Motor neuron (in vitro differentiated cells): ENCODE measurements at regions not wholly inside any gene's neighbourhood (a gene's known extent, or its start where the extent isn't known, plus 50 kb on each side); places are given as distances from the start of the nearest gene placed in this dataset.

Experiments
- ATAC-seq, 8 experiments: fragments of 200-7000 bp; cut with Tn5 transposase; replicated peaks in 6 of 8; 2 replicates each; pipeline ENCODE4 v1.8.0; 2021; ENCODE audit warnings: mild to moderate bottlenecking in 8 of 8, moderate library complexity in 8 of 8
- H3K27ac ChIP-seq, 2 donors: fragments of 250-450 bp; sonication (Bioruptor Pico); 2 replicates each; pipeline ENCODE4 v1.9.0; 2021; ENCODE audit warnings: antibody characterized with exemption in 2 of 2, mild to moderate bottlenecking in 2 of 2, moderate library complexity in 1 of 2
- H3K4me1 ChIP-seq, 2 donors: fragments of 250-450 bp; sonication (Bioruptor Pico); replicated peaks in 1 of 2; 2 replicates each; pipeline ENCODE4 v1.6.1; 2021; ENCODE audit warnings: antibody characterized with exemption in 2 of 2, mild to moderate bottlenecking in 2 of 2, moderate library complexity in 1 of 2
- H3K4me3 ChIP-seq, 5 donors: fragments of 250-450 bp; sonication (Bioruptor Pico); 2 replicates each; pipeline ENCODE4 v1.9.0; 2021; ENCODE audit warnings: antibody characterized with exemption in 5 of 5, mild to moderate bottlenecking in 5 of 5, moderate library complexity in 4 of 5
- WGBS, 10 experiments: fragments of 450-650 bp; shearing (Covaris generic); methylation state at CpG; one replicate each; pipeline ENCODE4 v1.0.0; 2022; 5-methylcytosine and 5-hydroxymethylcytosine counted together
- in situ Hi-C, 9 experiments: fragments of 400-800 bp; cut with MboI; loops; one replicate each; pipeline ENCODE4 v1.15.0; 2021; ENCODE audit warnings: low sequenced_read_pairs in 9 of 9, low pct_unique_long_range_greater_than_20kb in 2 of 9; ENCODE audit not compliant: unreplicated experiment in 9 of 9

- no peak overlapping the region for H3K4me3 ChIP-seq
- 67 to 100% (median 88%) methylated on average over 1 to 2 of the region's 2 CpGs; no CpG with 5 or more reads in 2 of the 10 experiments for WGBS, 10 experiments
- no peak for ATAC-seq
- in situ Hi-C loops, result loop anchor here in 5 of 9 experiments (25.0 kb wide), 5 partner anchors 183 to 808 kb away; partner anchors contain the start of gene PRICKLE1 (in 3 of the 5)
- H3K4me1 ChIP-seq, result peaks cover 0 to 3% of the 10 kb centered on the region in 2 donors
- no peak overlapping the region for H3K27ac ChIP-seq
These were observed 257.1 kb downstream of the ADAMTS20 start for GRCh38 chr12:43294916-43295315.

GRCh38 chr12:43294147-43294546 lies 257.9 kb downstream of the ADAMTS20 start:
- no peak for ATAC-seq
- in situ Hi-C loops, result loop anchor here in 5 of 9 experiments (25.0 kb wide), 5 partner anchors 182 to 807 kb away; partner anchors contain the start of gene PRICKLE1 (in 3 of the 5)
- Histone ChIP-seq H3K4me1 (peaks cover 0 to 3% of the 10 kb centered on the region in 2 donors), H3K27ac (no peak overlapping the region), H3K4me3 (no peak overlapping the region)
- 26 to 94% (median 83%) methylated on average over 2 to 4 of the region's 4 CpGs for WGBS, 10 experiments

GRCh38 chr12:43293396-43293795 lies 258.6 kb downstream of the ADAMTS20 start:
- Histone ChIP-seq H3K4me1 (peaks cover 0 to 3% of the 10 kb centered on the region in 2 donors), H3K4me3 (no peak overlapping the region), H3K27ac (no peak overlapping the region)
- WGBS, 10 experiments, result 43 to 100% (median 81%) methylated on average over 1 to 3 of the region's 3 CpGs; no CpG with 5 or more reads in 1 of the 10 experiments
- ATAC-seq, result no peak
- in situ Hi-C loops, result loop anchor here in 5 of 9 experiments (25.0 kb wide), 5 partner anchors 181 to 806 kb away; partner anchors contain the start of gene PRICKLE1 (in 3 of the 5)

- in situ Hi-C loops, result loop anchor here in 5 of 9 experiments (25.0 kb wide), 5 partner anchors 180 to 805 kb away; partner anchors contain the start of gene PRICKLE1 (in 3 of the 5)
- Histone ChIP-seq H3K4me1 (peaks cover 0 to 3% of the 10 kb centered on the region in 2 donors), H3K4me3 (no peak overlapping the region), H3K27ac (no peak overlapping the region)
- ATAC-seq, result no peak
- 27 to 100% (median 77%) methylated on average over 1 to 2 of the region's 2 CpGs; no CpG with 5 or more reads in 1 of the 10 experiments for WGBS, 10 experiments
These were observed 259.3 kb downstream of the ADAMTS20 start for GRCh38 chr12:43292699-43293098.

- peak in 1 of 8 experiments; percentile 31 for ATAC-seq
- Histone ChIP-seq H3K4me1 (peaks cover 0 to 3% of the 10 kb centered on the region in 2 donors), H3K4me3 (no peak overlapping the region), H3K27ac (no peak overlapping the region)
- 53 to 100% (median 93%) methylated on average over 2 to 3 of the region's 3 CpGs; no CpG with 5 or more reads in 2 of the 10 experiments for WGBS, 10 experiments
- in situ Hi-C loops, result loop anchor here in 5 of 9 experiments (25.0 kb wide), 5 partner anchors 179 to 804 kb away; partner anchors contain the start of gene PRICKLE1 (in 3 of the 5)
These were observed 260.5 kb downstream of the ADAMTS20 start for GRCh38 chr12:43291516-43291915.

GRCh38 chr12:43290836-43291235 lies 261.2 kb downstream of the ADAMTS20 start:
- Histone ChIP-seq H3K4me1 (peaks cover 0 to 3% of the 10 kb centered on the region in 2 donors), H3K27ac (no peak overlapping the region), H3K4me3 (no peak overlapping the region)
- whole genome bisulfite sequencing, 10 experiments, result 85 to 100% (median 96%) methylated on average over 1 to 2 of the region's 2 CpGs; no CpG with 5 or more reads in 4 of the 10 experiments
- ATAC-seq, result no peak
- in situ Hi-C loops, result loop anchor here in 5 of 9 experiments (25.0 kb wide), 5 partner anchors 179 to 804 kb away; partner anchors contain the start of gene PRICKLE1 (in 3 of the 5)

GRCh38 chr12:43289426-43289801 lies 262.6 kb downstream of the ADAMTS20 start:
- Histone ChIP-seq H3K4me3 (no peak overlapping the region), H3K27ac (no peak overlapping the region), H3K4me1 (no peaks in the 10 kb centered on the region)
- ATAC-seq, result no peak
- in situ Hi-C loops, result loop anchor here in 5 of 9 experiments (25.0 kb wide), 5 partner anchors 177 to 802 kb away; partner anchors contain the start of gene PRICKLE1 (in 3 of the 5)
- WGBS, 10 experiments, result 0 to 100% (median 83%) methylated on average over 2 to 5 of the region's 5 CpGs; no CpG with 5 or more reads in 1 of the 10 experiments

- ATAC-seq, result no peak
- in situ Hi-C loops, result loop anchor here in 5 of 9 experiments (25.0 kb wide), 5 partner anchors 177 to 802 kb away; partner anchors contain the start of gene PRICKLE1 (in 3 of the 5)
- H3K27ac ChIP-seq, result no peak overlapping the region
- no peak overlapping the region for H3K4me3 ChIP-seq
- WGBS, 10 experiments, result 29 to 95% (median 88%) methylated on average over 4 to 15 of the region's 15 CpGs; no CpG with 5 or more reads in 1 of the 10 experiments
- H3K4me1 ChIP-seq, result no peaks in the 10 kb centered on the region
These were observed 263.2 kb downstream of the ADAMTS20 start for GRCh38 chr12:43288671-43289425.

- ATAC-seq, result no peak
- H3K4me1 ChIP-seq, result no peaks in the 10 kb centered on the region
- no peak overlapping the region for H3K27ac ChIP-seq
- in situ Hi-C loops, result loop anchor here in 5 of 9 experiments (25.0 kb wide), 5 partner anchors 176 to 801 kb away; partner anchors contain the start of gene PRICKLE1 (in 3 of the 5)
- 76 to 100% (median 88%) methylated on average over 1 to 10 of the region's 12 CpGs for WGBS, 10 experiments
- no peak overlapping the region for H3K4me3 ChIP-seq
These were observed 264.2 kb downstream of the ADAMTS20 start for GRCh38 chr12:43287706-43288383.

- whole genome bisulfite sequencing, 10 experiments, result 86 to 100% (median 96%) methylated on average over 1 to 2 of the region's 2 CpGs; no CpG with 5 or more reads in 4 of the 10 experiments
- Histone ChIP-seq H3K4me1 (no peaks in the 10 kb centered on the region), H3K4me3 (no peak overlapping the region), H3K27ac (no peak overlapping the region)
- ATAC-seq, result no peak
- in situ Hi-C loops, result loop anchor here in 5 of 9 experiments (25.0 kb wide), 5 partner anchors 175 to 800 kb away; partner anchors contain the start of gene PRICKLE1 (in 3 of the 5)
These were observed 265.0 kb downstream of the ADAMTS20 start for GRCh38 chr12:43286986-43287385.

GRCh38 chr12:43285159-43285598 lies 266.8 kb downstream of the ADAMTS20 start:
- Histone ChIP-seq H3K4me1 (no peaks in the 10 kb centered on the region), H3K27ac (no peak overlapping the region), H3K4me3 (no peak overlapping the region)
- ATAC-seq, result no peak
- in situ Hi-C loops, result loop anchor here in 5 of 9 experiments (25.0 kb wide), 5 partner anchors 173 to 798 kb away; partner anchors contain the start of gene PRICKLE1 (in 3 of the 5)
- WGBS, 10 experiments, result 5 to 89% (median 68%) methylated on average over 2 to 4 of the region's 4 CpGs; no CpG with 5 or more reads in 1 of the 10 experiments

GRCh38 chr12:43284486-43285158 lies 267.4 kb downstream of the ADAMTS20 start:
- H3K27ac ChIP-seq, result no peak overlapping the region
- H3K4me1 ChIP-seq, result no peaks in the 10 kb centered on the region
- ATAC-seq, result no peak
- in situ Hi-C loops, result loop anchor here in 5 of 9 experiments (25.0 kb wide), 5 partner anchors 172 to 797 kb away; partner anchors contain the start of gene PRICKLE1 (in 3 of the 5)
- WGBS, 10 experiments, result 50 to 100% (median 85%) methylated on average over 2 of the region's 2 CpGs; no CpG with 5 or more reads in 2 of the 10 experiments
- no peak overlapping the region for H3K4me3 ChIP-seq
